ENCODE measurements at regions not wholly inside any gene's neighbourhood (a gene's known extent, or its start where the extent isn't known, plus 50 kb on each side); places are given as distances from the start of the nearest gene placed in this dataset.

DNA sequence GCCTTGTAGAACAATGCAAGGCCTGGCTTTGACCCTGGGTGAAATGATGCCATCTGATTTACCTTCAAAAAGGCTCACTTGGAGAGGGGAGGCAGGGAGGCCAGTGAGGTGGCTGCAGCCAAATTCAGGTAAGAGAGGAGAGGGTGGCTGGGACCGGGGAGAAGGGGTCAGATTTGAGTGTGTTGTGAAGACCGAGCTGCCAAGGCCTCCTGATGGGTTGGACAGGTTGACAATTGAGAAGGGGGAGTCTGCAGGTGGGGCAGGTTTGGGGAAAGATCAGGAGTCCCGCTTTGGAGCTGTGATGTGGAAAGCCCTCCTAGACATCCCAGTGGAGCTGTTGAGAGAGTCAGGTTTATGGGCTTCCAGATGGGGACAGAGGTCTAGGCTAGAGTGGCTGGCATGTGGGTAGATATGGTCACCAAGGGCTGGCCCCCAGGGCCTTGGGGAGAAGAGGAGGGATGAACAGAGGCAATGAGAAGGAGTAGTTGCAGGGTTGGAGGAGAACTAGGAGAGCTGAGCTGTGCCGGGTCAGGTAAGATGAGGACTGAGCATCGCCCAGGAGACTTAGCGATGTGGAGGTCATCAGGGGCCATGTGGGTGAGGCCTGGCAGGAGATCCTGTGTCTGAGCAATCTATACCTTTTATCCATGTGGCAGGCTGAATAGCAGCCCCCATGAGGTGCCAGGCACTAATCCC, 70.5 kb upstream of the TOX2 start:
- TF ChIP-seq, protein P1, sequence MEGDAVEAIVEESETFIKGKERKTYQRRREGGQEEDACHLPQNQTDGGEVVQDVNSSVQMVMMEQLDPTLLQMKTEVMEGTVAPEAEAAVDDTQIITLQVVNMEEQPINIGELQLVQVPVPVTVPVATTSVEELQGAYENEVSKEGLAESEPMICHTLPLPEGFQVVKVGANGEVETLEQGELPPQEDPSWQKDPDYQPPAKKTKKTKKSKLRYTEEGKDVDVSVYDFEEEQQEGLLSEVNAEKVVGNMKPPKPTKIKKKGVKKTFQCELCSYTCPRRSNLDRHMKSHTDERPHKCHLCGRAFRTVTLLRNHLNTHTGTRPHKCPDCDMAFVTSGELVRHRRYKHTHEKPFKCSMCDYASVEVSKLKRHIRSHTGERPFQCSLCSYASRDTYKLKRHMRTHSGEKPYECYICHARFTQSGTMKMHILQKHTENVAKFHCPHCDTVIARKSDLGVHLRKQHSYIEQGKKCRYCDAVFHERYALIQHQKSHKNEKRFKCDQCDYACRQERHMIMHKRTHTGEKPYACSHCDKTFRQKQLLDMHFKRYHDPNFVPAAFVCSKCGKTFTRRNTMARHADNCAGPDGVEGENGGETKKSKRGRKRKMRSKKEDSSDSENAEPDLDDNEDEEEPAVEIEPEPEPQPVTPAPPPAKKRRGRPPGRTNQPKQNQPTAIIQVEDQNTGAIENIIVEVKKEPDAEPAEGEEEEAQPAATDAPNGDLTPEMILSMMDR (IDR thresholded peaks at IDR 0.05), result no peak
- TF ChIP-seq POLR2A (IDR thresholded peaks at IDR 0.05), result no peak
